Embryonic facial prominence (tissue), 1 donor: ENCODE measurements at regions not wholly inside any gene's neighbourhood (a gene's known extent, or its start where the extent isn't known, plus 50 kb on each side); places are given as distances from the start of the nearest gene placed in this dataset.

Source experiments
- DNase-seq: peaks from one replicate; pipeline ENCODE4 v3.0.0-alpha.2; 2016; ENCODE audit errors: extremely low spot score

GRCh38 chr7:18081617-18082016 is 54.0 kb upstream of the PRPS1L1 start:
- DNase-seq, result no peak

- no peak for DNase-seq
Observed at GRCh38 chr7:18082169-18082568, 54.5 kb upstream of the PRPS1L1 start.

- DNase-seq, result no peak
Observed at GRCh38 chr7:18086165-18087025, 58.7 kb upstream of the PRPS1L1 start.

GRCh38 chr7:18087026-18087686 is 59.5 kb upstream of the PRPS1L1 start:
- no peak for DNase-seq

GRCh38 chr7:18087687-18088078 is 60.0 kb upstream of the PRPS1L1 start:
- no peak for DNase-seq

- DNase-seq, result no peak
Observed at GRCh38 chr7:18096087-18096486, 68.4 kb upstream of the PRPS1L1 start.

- no peak for DNase-seq
Observed at GRCh38 chr7:18102576-18102975, 74.9 kb upstream of the PRPS1L1 start.

GRCh38 chr7:18103436-18104218 is 76.0 kb upstream of the PRPS1L1 start:
- no peak for DNase-seq

GRCh38 chr7:18109762-18110161 is 82.1 kb upstream of the PRPS1L1 start:
- no peak for DNase-seq

- no peak for DNase-seq
Observed at GRCh38 chr7:18116661-18117060, 89.0 kb upstream of the PRPS1L1 start.

- DNase-seq, result no peak
Observed at GRCh38 chr7:18117482-18117881, 89.8 kb upstream of the PRPS1L1 start.

GRCh38 chr7:18119985-18120384 is 92.3 kb upstream of the PRPS1L1 start:
- DNase-seq, result no peak

- DNase-seq, result no peak
Observed at GRCh38 chr7:18123508-18124239, 96.0 kb upstream of the PRPS1L1 start.

- no peak for DNase-seq
Observed at GRCh38 chr7:18125476-18125875, 97.8 kb upstream of the PRPS1L1 start.

- no peak for DNase-seq
Observed at GRCh38 chr7:18126281-18126680, 98.6 kb upstream of the PRPS1L1 start.

- no peak for DNase-seq
Observed at GRCh38 chr7:18128846-18129245, 101.2 kb upstream of the PRPS1L1 start.

GRCh38 chr7:18132811-18133210 is 105.2 kb upstream of the PRPS1L1 start:
- DNase-seq, result no peak

GRCh38 chr7:18133921-18134320 is 106.3 kb upstream of the PRPS1L1 start:
- no peak for DNase-seq

GRCh38 chr7:18140943-18141342 is 113.3 kb upstream of the PRPS1L1 start:
- no peak for DNase-seq

GRCh38 chr7:18144166-18144565 is 116.5 kb upstream of the PRPS1L1 start:
- no peak for DNase-seq

- no peak for DNase-seq
Observed at GRCh38 chr7:18145160-18145559, 117.5 kb upstream of the PRPS1L1 start.

GRCh38 chr7:18151422-18151821 is 123.8 kb upstream of the PRPS1L1 start:
- no peak for DNase-seq
